K562 (cell line): ENCODE measurements at regions not wholly inside any gene's neighbourhood (a gene's known extent, or its start where the extent isn't known, plus 50 kb on each side); places are given as distances from the start of the nearest gene placed in this dataset.

ENCODE experiments used
- ESRRA ChIP-seq: fragments of 450-650 bp; IDR thresholded peaks from 2 replicates; pipeline ENCODE4 v1.6.1; 2014; ENCODE audit warnings: low read depth, mild to moderate bottlenecking, moderate library complexity, borderline replicate concordance
- GATA2 ChIP-seq: sonication (generic); formaldehyde crosslinking; IDR thresholded peaks from 2 replicates; pipeline ENCODE4 v1.4.0; 2020; ENCODE audit warnings: mild to moderate bottlenecking, missing genetic modification reagents
- HDAC2 ChIP-seq: fragments of 450-650 bp; IDR thresholded peaks from 2 replicates; pipeline ENCODE4 v1.6.1; 2016; ENCODE audit warnings: mild to moderate bottlenecking
- ZNF140 ChIP-seq: fragments of 250-450 bp; sonication (Bioruptor Pico); IDR thresholded peaks from 2 replicates; pipeline ENCODE4 v1.8.0; 2021; ENCODE audit warnings: moderate library complexity, mild to moderate bottlenecking, inconsistent platforms

DNA sequence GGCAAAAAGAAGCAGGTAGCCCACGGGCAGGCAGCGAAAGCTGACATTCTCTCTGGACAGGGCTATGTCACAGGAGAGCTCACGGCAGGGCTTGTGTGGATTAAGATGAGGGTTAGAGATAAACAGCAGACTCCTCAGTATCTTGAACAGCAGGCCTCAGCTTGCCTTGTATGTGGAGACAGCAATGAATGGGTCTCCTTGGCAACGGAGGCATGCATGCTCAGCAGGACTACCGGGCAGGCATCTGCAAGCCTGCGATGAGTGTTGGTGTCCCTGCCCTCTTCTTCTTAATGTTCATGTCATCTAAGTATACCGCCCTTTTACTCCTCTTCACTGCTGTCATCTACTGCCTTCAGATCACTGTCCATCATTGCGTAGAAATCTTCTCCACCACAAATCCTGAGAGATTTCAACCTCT, 81.9 kb upstream of the C1GALT1 start:
- TF ChIP-seq GATA2 (CRISPR knock-in tag), result peak; percentile 95
- TF ChIP-seq ESRRA, result no peak
- TF ChIP-seq ZNF140, result no peak
- TF ChIP-seq HDAC2, result peak; percentile 79
